ENCODE measurements at regions not wholly inside any gene's neighbourhood (a gene's known extent, or its start where the extent isn't known, plus 50 kb on each side); places are given as distances from the start of the nearest gene placed in this dataset.
"Not testable (repeated sequence)": the region's sequence is repeated elsewhere in the genome, so short reads cannot be mapped to it uniquely, and the experiment has no call there.

DNA sequence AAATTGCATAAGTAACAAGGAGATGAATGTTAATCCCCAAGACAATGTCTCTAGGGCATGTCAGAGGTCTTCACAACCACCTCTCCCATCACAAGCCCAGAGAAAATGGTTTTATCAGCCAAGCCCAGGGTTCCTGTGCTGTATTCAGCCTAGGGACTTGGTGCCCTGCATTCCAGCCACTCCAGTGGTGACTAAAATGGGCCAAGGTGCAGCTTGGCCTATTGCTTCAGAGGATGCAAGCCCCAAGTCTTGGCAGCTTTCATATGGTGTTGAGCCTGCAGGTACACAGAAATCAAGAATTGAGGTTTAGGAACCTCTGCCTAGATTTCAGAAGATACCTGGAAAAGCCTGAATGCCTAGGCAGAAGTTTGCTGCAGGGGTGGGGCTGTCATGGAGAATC, 1118.6 kb downstream of the PLA2G4A start:
- DNase-seq (ENCODE audit: low read depth) = no peak

DNA sequence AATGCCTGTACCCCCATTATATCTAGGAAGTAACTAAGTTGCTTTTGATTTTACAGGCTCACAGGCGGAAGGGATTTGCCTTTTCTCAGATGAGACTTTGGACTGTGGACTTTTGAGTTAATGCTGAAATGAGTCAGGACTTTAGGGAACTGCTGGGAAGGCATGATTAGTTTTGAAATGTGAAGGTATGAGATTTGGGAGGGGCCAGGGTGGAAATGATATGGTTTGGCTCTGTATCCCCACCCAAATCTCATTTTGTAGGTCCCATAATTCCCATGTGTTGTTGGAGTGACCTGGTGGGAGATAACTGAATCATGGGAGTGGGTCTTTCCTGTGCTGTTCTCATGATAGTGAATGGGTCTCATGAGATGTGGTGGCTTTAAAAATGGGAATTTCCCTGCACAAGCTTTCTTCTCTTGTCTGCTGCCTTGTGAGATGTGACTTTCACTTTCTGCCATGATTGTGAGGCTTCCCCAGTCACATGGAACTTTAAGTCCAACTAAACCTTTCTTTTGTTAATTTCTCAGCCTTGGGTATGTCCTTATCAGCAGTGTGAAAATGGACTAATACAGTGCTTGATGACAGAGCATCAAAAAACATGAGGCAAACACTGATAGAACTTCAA, 1119.5 kb downstream of the PLA2G4A start:
- DNase-seq (ENCODE audit: low read depth) = no peak

DNA sequence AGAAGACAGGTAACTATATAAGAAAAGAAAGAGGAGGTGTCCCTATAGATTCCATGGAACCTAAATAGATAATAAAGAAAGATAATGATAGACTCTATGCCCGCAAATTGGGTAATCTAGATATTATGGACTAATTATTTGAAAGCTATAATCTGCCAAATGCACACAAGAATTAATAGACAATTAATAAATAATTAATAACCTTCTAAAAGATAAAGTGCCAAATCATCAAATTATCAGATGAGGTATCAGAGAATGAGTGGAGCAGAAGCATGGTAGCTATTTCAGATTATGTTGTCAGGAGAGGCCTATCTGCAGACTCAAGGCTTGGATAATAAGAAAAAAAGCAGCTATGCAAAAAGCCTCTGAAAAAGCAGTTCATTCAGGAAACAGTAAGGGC, 1120.8 kb downstream of the PLA2G4A start:
- DNase-seq (ENCODE audit: low read depth) = no peak

DNA sequence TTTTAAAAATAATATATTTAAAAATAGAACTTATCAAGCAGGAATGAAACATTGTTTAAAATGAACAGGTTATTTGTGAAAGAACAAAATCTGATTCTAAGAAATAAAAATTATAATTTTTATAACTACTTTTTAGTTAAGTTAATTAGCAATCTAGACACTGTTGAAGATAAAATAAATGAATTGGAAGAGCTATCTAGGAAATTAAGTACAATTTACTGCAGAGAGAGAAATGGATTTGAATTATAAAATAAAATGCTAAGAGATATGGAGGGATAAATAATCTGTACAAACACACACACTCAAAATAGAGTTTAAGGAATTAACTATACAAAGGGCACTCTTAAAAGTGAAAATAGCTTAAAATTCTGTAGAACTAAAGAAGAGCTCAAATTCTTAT, 1123.1 kb downstream of the PLA2G4A start:
- no peak for DNase-seq (ENCODE audit: low read depth)

DNA sequence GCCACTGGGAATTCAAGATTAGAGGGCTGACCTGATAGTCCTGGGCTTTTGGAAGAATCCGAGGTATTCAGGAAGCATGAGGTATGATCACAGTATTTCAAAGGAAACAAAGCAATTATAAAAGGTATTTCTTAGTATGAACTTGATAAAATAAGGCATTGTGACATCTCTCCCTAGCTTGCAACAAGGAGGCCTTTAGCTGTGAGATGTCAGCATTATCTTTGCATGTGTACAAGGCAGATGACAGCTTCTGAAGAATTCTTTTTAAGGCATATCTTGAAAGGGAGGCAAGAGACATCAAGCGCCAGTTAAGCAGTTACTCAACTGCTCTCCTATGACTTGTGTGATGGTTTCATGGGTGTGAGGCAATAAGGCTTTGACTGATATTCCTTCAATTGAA, 1123.7 kb downstream of the PLA2G4A start:
- DNase-seq (ENCODE audit: low read depth) = no peak

DNA sequence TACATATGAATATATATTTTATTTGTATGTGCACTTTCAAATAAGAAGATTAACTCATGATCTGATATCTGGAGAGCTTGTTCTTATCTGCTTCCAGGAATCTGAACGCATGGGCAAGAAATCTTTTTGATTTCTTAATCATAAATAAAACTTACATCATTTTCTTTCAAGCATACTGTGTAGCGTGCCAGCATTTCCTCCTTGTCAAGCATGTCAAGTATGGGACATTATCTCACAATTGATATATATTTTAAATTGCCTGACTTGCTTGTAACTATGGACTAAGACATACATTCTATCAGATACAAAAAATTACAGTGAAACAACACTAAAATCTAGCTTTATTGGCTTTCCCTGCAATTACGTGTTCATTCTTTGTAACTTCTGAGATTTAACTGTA, 1128.2 kb downstream of the PLA2G4A start:
- no peak for DNase-seq (ENCODE audit: low read depth)

DNA sequence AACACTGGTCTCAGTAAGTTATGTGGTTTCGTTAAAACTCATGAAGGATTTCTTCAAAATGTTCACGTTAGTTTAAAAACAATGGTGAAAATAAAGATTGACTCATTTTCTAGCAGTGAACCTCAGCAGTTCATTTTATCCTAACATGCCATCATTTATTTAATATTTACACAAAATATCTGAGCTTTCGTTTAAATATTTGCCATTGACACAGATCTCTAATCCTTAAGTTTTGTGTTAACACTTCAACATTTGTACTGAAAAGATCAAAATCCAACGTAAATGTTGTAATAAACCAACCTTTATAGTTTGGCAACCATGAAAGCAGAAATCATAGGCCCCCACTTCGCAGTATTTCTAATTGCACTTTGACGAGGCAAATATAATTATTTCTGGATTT, 1129.5 kb downstream of the PLA2G4A start:
- no peak for DNase-seq (ENCODE audit: low read depth)

DNA sequence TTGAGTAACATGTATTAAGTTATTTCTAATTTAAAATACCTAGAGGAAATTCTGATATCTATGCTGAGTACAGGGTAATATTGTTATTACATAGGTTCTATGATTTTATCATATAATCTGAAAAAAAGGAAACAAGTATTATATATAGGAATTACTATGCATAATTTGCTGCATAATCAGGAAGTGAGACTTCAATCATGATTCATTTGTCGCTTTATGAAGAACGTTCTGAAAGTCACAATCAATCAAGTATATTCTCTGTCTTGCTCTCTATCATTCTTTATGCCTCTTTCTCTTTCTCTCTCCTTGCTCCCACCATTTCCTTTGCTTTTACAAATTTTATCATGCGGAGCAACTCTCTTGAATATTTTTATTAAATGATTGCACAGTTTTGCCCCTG, 1130.3 kb downstream of the PLA2G4A start:
- no peak for DNase-seq (ENCODE audit: low read depth)

DNA sequence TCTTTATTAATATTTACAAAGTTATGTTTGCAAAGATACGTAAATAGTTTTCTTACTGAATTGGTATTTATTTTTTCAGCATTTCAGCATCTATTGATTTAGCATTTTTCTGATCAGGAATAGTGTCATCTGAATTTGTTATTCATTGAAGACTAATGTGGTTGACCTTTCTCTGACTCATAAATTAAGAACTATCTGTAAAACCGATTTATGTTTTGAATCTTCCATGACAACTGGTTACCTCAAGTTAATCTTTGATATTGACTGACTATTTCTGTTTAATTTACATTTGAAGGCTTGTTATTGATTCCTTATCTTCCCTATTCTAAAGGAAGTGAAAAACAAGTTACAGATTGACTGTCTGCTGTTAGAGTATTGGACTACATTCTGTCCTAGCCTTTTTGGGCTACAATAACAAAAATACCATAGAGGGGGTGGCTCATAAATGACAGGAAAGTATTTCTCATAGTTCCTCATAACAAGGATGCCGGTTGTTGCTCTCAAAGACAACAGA, 1131.4 kb downstream of the PLA2G4A start:
- no peak for DNase-seq (ENCODE audit: low read depth)

DNA sequence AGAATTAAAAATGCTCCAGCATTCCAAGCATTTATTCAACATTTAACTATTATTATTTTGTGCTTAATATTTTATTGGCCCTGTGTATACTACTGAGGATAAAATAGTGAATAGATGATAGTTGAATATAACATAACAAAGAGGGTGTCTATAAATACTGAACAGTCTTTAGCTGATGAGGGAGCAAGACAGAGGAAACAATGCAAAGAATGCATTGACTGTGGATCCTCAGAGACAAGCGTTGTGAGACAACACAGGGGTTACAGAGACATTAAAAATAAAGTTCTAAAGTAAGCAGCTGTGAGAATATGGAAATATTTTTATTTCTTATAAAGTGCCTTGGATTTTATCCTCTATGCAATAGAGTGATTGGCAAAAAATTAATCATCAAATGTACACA, 1133.1 kb downstream of the PLA2G4A start:
- no peak for DNase-seq (ENCODE audit: low read depth)

DNA sequence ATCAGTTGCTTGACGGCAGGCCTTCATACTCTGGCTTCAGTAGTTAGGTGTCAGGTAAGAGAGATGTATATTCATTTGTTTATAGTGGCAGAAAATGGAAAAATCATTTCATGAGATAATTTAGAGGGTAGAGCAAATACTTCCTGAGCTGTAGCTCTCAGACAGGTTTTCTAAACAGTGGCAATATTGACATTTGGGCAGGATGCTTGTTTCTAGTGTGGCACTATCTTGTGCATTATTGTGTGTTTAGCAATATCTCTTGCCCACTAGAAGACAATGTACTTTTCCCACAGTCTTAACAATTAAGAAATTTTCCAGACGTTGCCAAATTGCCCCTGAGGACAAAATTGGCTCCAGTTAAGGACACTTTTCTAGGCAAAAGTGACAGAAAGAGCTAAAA, 1143.1 kb downstream of the PLA2G4A start:
- no peak for DNase-seq (ENCODE audit: low read depth)

DNA sequence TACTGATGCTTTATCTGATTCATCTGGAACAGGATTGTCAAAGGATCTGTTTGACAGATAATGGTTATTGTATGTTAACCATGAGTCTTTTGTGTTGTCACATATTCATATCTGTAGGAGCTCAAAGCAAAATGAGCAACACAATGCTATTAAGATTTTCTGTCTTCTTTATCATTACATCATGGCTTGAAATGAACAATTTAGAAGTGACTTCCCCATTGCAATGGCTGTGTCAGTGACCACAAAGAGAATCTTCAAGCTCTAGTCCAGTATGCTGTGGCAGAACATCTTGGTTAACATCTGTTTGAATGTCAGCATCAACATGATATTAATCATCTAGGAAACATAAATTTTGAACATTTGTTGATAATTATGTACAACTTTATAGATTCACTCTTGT, 1148.5 kb downstream of the PLA2G4A start:
- DNase-seq (ENCODE audit: low read depth) = no peak

DNA sequence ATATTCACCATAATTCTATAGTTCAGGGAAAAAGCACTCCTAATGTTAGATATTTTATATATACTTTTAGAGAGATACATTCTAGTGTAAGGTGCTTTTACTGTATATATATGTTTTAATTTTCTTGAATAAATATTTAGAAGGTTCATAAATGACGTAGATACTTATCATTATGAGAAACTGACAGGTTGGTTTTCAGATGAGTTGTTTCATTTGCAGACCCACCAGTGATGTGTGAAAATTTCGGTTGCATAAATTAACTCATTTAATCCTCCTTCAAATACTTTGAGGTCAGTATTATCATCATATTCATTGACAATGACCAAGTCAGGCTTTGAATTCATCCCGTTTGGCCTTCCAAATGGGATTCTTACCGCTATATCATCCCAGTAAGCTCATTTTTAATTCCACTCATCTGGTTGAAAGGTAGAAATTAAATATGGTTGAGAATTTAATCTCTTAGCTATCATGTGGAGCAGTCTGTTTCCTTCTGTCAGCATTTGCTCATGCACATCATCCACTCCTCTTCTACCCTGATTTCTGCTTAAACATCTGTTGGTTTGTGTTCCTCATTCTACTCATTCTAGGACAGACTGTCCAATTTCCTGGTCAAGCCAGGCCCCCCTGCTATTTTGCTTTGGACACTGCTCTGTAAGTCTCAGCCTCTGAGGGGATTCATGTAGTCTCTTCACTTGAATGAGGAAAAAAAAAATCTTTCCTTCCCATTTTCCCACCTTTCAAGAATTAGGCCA, 1156.6 kb downstream of the PLA2G4A start:
- DNase-seq (ENCODE audit: low read depth) = no peak

DNA sequence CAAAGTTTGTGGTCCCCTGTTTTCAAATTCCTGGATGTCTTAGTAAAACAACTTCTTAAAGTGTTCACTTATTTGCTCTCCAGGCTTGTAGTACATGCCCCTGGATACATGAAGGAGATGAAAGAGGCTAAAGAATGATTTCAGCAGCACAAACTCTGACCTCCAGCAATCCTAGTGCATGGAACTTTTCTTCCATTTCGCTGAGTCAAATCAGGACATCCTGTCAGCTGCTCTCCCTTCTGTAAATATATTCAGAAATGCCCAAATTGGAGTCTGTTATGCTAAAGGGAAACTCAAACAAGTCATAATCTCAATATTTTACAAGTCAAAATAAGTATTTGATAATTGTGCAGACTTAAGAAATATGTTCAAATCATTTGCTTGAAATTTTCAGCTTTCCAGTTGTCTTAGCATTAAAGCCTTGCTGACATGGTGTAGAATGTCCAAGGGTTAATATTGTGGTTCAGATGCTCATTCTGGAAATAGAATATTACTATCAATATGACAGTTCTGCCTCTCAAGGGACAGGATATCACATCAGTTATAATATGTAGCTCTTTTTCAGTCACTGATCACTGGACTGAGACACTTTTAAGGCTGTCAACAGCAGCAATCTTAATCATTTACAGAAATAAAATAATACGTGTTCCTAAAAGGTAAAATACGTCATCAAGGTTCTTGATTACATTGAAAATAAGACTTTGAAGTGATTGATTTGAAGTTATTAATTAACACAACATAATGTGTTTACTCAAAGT, 1157.3 kb downstream of the PLA2G4A start:
- no peak for DNase-seq (ENCODE audit: low read depth)

DNA sequence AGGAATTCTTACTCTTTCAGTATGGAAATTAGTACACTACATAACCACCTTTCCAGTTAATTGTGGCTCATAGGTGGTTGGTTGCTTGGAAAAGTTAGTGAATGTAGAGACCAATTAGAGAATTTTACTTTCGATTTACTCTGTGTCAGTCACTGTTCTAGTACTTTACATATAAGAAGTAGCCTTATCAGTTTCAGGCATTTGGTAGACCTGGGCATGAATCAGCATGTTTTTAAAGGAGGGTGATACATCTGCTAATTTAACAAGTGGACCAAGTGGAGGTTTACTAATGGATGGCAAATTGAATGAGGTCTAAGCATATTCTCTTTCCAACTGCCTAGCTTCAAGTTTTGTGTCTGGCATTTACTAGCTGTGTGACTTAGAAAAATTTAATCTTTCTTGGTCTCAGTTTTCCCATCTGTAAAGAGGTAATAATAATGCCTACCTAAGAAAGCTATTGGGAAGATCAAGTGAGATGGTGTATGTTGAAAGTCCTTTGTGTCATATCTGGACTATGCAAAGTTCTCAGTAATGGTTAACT, 1158.6 kb downstream of the PLA2G4A start:
- DNase-seq (ENCODE audit: low read depth) = peak; percentile 2

DNA sequence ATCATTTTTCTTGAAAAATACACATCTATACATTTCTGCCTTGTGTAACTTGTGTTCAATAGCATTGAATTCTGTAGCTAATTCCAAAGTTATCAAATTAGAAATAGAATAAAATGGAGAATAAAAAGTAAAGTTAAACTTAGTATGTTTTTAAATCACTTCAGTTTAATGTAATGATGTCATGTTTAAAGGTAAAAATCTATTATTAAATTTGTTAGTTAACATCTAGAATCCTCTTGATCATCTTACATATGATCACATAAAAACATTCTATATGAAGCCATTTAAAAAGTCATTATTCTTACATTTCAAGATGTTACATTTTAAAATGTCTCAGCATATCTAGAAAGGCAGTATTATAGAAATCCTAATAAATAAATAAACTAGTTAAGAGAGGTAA, 1163.2 kb downstream of the PLA2G4A start:
- no peak for DNase-seq (ENCODE audit: low read depth)

DNA sequence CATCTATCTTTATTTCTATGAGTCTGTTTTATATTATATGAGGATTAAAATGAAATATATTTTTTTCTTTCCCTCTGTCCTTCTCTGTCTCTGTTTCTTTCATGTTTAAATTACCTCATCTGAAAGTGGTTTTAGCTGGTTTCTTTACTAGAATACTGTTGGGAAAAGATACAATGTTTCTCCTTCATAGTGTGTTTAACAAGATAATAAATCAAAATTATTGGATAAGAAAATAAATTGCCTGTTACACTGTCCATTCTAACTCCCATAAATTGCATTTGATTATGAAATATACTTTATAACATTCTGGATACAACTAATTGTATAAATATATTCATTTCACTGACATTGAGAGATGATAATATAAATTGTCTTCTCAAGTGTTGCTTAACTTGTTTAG, 1168.0 kb downstream of the PLA2G4A start:
- no peak for DNase-seq (ENCODE audit: low read depth)

DNA sequence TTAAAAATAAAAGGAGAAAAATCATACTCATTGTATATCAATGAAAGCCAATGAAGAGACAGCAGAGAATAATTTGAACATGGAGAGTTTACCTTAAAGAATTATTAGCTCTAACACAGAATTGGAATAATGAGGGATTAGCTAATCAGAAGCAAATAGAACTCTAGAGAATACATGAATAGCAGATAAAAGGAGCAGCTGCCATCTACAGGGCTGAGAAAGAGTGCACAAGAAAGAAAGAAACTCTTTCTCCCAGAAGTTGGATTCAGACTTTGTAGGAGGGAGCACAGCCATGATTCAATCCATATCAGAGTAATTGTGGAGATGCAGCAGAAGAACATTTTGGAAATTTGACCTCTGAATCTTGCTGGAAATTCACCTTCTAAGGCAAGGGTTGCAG, 1171.2 kb downstream of the PLA2G4A start:
- no peak for DNase-seq (ENCODE audit: low read depth)

DNA sequence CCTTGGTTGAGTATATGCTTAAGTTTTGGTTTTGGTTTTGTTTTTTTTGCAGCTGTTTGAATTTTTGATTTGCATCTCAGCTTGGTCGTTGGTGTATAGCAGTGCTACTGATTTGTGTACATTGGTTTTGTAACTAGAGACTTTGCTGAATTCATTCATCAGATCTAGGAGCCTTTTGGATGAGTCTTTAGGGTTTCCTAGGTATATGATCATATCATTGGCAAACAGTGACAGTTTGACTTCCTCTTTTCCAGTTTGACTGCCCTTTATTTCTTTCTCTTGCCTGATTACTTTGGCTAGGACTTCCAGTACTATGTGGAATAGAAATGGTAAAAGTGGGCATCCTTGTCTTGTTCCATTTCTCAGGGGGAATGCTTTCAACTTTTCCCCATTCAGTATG, 1174.9 kb downstream of the PLA2G4A start:
- DNase-seq (ENCODE audit: low read depth) = not testable (repeated sequence)

DNA sequence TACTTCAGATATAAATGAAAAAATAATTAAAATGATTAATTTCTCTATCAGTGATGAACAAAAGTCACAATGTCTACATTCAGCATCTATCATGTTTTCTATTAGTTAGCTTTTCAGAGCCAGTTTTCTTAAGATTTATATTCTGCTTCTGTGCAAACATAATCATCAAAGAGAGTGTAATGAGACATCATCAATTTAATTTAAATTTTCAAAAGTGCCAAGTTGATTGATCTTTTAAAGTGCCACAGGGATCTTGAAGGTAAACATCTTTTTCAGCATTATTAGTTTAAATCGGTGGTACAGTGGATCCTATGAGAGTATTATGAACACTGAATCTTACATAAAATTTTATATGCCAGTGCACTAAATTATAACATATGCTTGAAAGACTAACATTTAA, 1176.1 kb downstream of the PLA2G4A start:
- DNase-seq (ENCODE audit: low read depth) = no peak

DNA sequence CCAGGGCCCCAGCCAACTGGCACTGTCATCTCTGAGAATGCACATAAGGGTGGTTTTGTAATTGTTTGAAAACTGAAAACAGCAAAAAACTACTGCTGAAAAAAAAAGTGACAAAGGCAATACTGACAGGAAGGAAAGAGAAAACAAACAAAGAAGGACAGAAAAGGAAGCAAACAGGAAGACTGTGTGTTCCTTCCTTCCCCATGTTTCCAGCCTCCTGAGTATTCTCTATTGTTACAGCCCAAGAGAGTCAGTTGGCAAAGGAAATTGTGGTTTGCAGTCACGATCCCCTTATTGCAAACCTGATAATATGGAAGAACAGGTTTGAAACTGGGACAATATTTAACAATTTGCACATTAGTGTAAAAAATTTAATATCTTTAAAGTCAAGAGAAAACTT, 1177.6 kb downstream of the PLA2G4A start:
- DNase-seq (ENCODE audit: low read depth) = no peak

DNA sequence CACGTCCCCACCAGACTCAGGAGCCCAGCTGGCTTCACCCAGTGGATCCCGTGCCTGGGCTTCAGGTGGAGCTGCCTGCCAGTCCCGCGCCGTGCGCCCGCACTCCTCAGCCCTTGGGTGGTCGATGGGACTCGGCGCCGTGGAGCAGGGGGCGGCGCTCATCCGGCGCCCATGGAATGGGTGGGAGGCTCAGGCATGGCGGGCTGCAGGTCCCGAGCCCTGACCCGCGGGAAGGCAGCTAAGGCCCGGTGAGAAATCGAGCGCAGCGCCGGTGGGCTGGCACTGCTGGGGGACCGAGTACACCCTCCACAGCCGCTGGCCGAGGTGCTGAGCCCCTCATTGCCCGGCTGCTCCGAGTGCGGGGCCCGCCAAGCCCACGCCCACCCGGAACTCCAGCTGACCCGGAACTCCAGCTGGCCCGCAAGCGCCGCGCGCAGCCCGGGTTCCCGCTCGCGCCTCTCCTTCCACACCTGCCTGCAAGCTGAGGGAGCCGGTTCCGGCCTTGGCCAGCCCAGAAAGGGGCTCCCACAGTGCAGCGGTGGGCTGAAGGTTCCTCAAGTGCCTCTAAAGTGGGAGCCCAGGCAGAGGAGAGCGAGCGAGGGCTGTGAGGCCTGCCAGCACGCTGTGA, 1184.6 kb downstream of the PLA2G4A start:
- not testable (repeated sequence) for DNase-seq (ENCODE audit: low read depth)

All from HT1080 (cell line).